ENCODE measurements at regions not wholly inside any gene's neighbourhood (a gene's known extent, or its start where the extent isn't known, plus 50 kb on each side); places are given as distances from the start of the nearest gene placed in this dataset.

GRCh38 chr11:81303038-81303664, 1430.5 kb downstream of the FAM181B start:
- Histone ChIP-seq H3K79me1 (ENCODE audit: low read depth in 1 of 2, low read length in 2 of 2) (no peaks in the 10 kb centered on the region), H3K36me3 (ENCODE audit: control insufficient read depth, insufficient read depth, low read length) (no peaks in the 10 kb centered on the region), H3K27ac (ENCODE audit: insufficient read depth, low read length) (no peak overlapping the region), H3K9me3 (ENCODE audit: control insufficient read depth, insufficient read depth, low read length) (no peaks in the 10 kb centered on the region), H2BK5ac (ENCODE audit: low read depth, low read length, poor library complexity, severe bottlenecking) (no peak overlapping the region), H3K4me1 (ENCODE audit: control insufficient read depth, insufficient read depth, low read length) (no peaks in the 10 kb centered on the region), H3K14ac (replicated peaks; ENCODE audit: low read depth, low read length) (no peak overlapping the region), H2AFZ (replicated peaks; ENCODE audit: low read length, poor library complexity) (no peak overlapping the region), H2AK5ac (ENCODE audit: low read depth, low read length) (no peak overlapping the region), H3K4me2 (ENCODE audit: low read depth, low read length) (no peak overlapping the region), H3K4ac (ENCODE audit: low read depth, low read length) (no peak overlapping the region), H3K56ac (ENCODE audit: extremely low read depth, insufficient read depth, low read length) (no peak overlapping the region), H2AK9ac (replicated peaks; ENCODE audit: low read depth, low read length, poor library complexity) (no peak overlapping the region), H2BK20ac (ENCODE audit: low read depth, low read length) (no peak overlapping the region), H4K5ac (ENCODE audit: low read depth, low read length) (no peak overlapping the region), H4K91ac (ENCODE audit: insufficient read depth, low read depth, low read length) (no peak overlapping the region), H3K18ac (ENCODE audit: low read depth, low read length) (no peak overlapping the region), H3K27me3 (ENCODE audit: control insufficient read depth, insufficient read depth, low read length) (no peaks in the 10 kb centered on the region), H3K9ac (ENCODE audit: low read depth, low read length) (no peak overlapping the region), H3K4me3 (ENCODE audit: insufficient read depth, low read depth, low read length) (no peak overlapping the region), H2BK120ac (ENCODE audit: low read depth, low read length) (no peak overlapping the region), H3K23ac (ENCODE audit: low read depth, low read length) (no peak overlapping the region), H2BK15ac (ENCODE audit: low read depth, low read length) (no peak overlapping the region), H4K20me1 (ENCODE audit: insufficient read depth, low read length) (no peaks in the 10 kb centered on the region), H3K9me1 (ENCODE audit: insufficient read depth, low read length) (no peaks in the 10 kb centered on the region), H4K8ac (ENCODE audit: low read depth in 2 of 2, low read length in 2 of 2) (no peak overlapping the region)
- ATAC-seq (ENCODE audit: low read depth) (no peak), DNase-seq (no peak)
- POLR2A ChIA-PET (ENCODE audit: unreplicated experiment) = no interaction called here
- no TSS peak for BruUV-seq (replicated peaks)
- dilution Hi-C loops (cut with HindIII; ENCODE audit: low sequenced_read_pairs, unreplicated experiment) = no loop called here
- intact Hi-C loops (cut with micrococcal nuclease) = no loop called here
- in situ Hi-C loops (cut with MboI; ENCODE audit: low sequenced_read_pairs) = no loop called here
- TF ChIP-seq BHLHE40 (IDR thresholded peaks at IDR 0.05; ENCODE audit: low read depth, low read length) = no peak
- TF ChIP-seq MAZ (IDR thresholded peaks at IDR 0.05; ENCODE audit: borderline replicate concordance, low read depth, low read length) = no peak
- no peak for TF ChIP-seq SMC3 (IDR thresholded peaks at IDR 0.05; ENCODE audit: low read depth, low read length)
- TF ChIP-seq CHD1 (IDR thresholded peaks at IDR 0.05; ENCODE audit: low read depth, low read length) = no peak
- no peak for TF ChIP-seq RFX5 (IDR thresholded peaks at IDR 0.05; ENCODE audit: low read depth, low read length)
- TF ChIP-seq USF2 (IDR thresholded peaks at IDR 0.05; ENCODE audit: low read depth, low read length) = no peak
- TF ChIP-seq MAFK (IDR thresholded peaks at IDR 0.05; ENCODE audit: low read depth, low read length) = no peak
- TF ChIP-seq RCOR1 (IDR thresholded peaks at IDR 0.05; ENCODE audit: insufficient replicate concordance, low read length) = no peak
- no peak for TF ChIP-seq ELK1 (IDR thresholded peaks at IDR 0.05; ENCODE audit: borderline replicate concordance, low read depth, low read length)
- TF ChIP-seq, protein P1, sequence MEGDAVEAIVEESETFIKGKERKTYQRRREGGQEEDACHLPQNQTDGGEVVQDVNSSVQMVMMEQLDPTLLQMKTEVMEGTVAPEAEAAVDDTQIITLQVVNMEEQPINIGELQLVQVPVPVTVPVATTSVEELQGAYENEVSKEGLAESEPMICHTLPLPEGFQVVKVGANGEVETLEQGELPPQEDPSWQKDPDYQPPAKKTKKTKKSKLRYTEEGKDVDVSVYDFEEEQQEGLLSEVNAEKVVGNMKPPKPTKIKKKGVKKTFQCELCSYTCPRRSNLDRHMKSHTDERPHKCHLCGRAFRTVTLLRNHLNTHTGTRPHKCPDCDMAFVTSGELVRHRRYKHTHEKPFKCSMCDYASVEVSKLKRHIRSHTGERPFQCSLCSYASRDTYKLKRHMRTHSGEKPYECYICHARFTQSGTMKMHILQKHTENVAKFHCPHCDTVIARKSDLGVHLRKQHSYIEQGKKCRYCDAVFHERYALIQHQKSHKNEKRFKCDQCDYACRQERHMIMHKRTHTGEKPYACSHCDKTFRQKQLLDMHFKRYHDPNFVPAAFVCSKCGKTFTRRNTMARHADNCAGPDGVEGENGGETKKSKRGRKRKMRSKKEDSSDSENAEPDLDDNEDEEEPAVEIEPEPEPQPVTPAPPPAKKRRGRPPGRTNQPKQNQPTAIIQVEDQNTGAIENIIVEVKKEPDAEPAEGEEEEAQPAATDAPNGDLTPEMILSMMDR (conservative IDR thresholded peaks at IDR 0.05; ENCODE audit: low read depth, low read length) = no peak
- no peak for TF ChIP-seq FOS (IDR thresholded peaks at IDR 0.05; ENCODE audit: low read depth, low read length)
- no peak for TF ChIP-seq NFE2L2 (IDR thresholded peaks at IDR 0.05; ENCODE audit: low read depth, low read length)
- CTCF ChIA-PET = no interaction called here
- WGBS, 2 experiments (ENCODE audit: extremely low coverage in 2 of 2, insufficient read length in 1 of 2) = no CpG with 5 or more reads among the region's 5 CpGs
